H7 (cell line): ENCODE measurements at regions not wholly inside any gene's neighbourhood (a gene's known extent, or its start where the extent isn't known, plus 50 kb on each side); places are given as distances from the start of the nearest gene placed in this dataset.

Source experiments
- DNase-seq: peaks from one replicate; pipeline ENCODE4 v3.0.0; 2012
- H3K27me3 ChIP-seq: 2 replicates; pipeline ENCODE4 v1.6.0; 2011; ENCODE audit warnings: mild to moderate bottlenecking, low read length; ENCODE audit not compliant: control insufficient read depth, insufficient read depth
- H3K36me3 ChIP-seq: replicated peaks from 2 replicates; pipeline ENCODE4 v1.5.1; 2011; ENCODE audit warnings: low read length; ENCODE audit not compliant: control insufficient read depth, insufficient read depth
- H3K4me3 ChIP-seq: 2 replicates; pipeline ENCODE4 v1.5.1; 2011; ENCODE audit warnings: low read depth, mild to moderate bottlenecking, control low read depth, low read length, moderate library complexity; ENCODE audit not compliant: insufficient read depth

DNA sequence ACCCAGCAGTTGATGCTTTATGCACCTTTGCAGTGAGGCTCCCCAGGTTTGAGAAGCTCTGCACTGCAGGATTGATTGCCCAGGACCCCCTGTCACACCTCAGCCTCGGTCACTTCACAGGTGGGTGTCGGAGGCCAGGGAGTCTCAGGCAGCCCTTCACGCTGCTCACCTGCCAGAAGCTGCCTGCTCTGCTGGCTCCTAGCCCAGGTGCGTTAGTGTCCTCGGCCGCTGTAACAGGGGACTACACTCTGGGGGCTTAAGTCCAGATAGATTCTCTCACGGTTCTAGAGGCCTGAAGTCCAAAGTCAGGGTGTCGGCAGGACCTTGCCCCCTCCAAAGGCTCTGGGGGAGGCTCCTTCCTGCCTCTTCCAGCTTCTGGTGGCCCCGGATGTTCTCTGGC, 79.9 kb downstream of the CPZ start:
- peak; percentile 20 for DNase-seq
- Histone ChIP-seq H3K4me3 (no peak overlapping the region), H3K27me3 (no peaks in the 10 kb centered on the region; the same call in 1 of the 2 replicates), H3K36me3 (no peaks in the 10 kb centered on the region)

DNA sequence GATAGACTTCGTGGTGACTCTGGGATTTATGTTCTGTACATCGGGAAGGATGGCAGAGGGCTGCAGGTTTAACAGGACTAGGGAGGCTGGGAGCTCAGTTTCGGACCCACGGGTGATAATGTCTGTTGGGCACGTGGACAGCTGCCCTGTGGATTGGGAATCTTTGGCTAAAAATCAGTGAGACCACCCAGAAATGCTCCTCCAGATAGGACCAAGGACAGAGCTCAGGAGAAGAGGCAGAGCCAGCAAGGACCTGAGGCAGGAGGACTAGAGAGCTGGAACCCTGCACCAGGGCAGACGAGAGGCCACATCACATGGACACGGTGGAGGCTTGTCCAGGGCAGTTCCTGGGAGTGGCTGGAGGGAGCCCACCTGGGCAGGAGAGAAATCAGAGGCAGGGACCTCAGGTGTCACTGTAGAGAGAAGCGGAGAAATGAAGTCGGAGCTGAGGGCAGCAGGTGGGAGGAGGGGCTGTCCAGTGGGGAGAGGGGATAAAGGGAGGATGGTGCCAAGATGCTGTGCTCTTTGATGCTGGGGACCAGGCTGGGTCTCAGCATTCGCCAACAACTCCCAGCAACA, 79.2 kb downstream of the CPZ start:
- no peaks in the 10 kb centered on the region; the same call in 1 of the 2 replicates for H3K27me3 ChIP-seq
- H3K36me3 ChIP-seq: no peaks in the 10 kb centered on the region
- DNase-seq: no peak
- H3K4me3 ChIP-seq: no peak overlapping the region
